GM23248 (cell line): ENCODE measurements at regions not wholly inside any gene's neighbourhood (a gene's known extent, or its start where the extent isn't known, plus 50 kb on each side); places are given as distances from the start of the nearest gene placed in this dataset.

Source experiments
- DNase-seq: peaks from one replicate; pipeline ENCODE4 v3.0.0-alpha.2; 2015
- H2AFZ ChIP-seq: fragments of 200-600 bp; sonication (generic); 2 replicates; pipeline ENCODE4 v1.6.1; 2016; ENCODE audit warnings: antibody characterized with exemption
- H3F3A ChIP-seq: fragments of 200-600 bp; sonication (generic); 2 replicates; pipeline ENCODE4 v1.6.1; 2016; ENCODE audit warnings: mild to moderate bottlenecking, antibody characterized with exemption, mixed run types; ENCODE audit not compliant: insufficient read depth
- H3K27ac ChIP-seq: fragments of 200-600 bp; sonication (generic); 2 replicates; pipeline ENCODE4 v1.5.1; 2016; ENCODE audit warnings: mild to moderate bottlenecking
- H3K27me3 ChIP-seq: fragments of 200-600 bp; sonication (generic); replicated peaks from 2 replicates; pipeline ENCODE4 v1.6.1; 2016; ENCODE audit warnings: mild to moderate bottlenecking; ENCODE audit not compliant: insufficient read depth
- H3K36me3 ChIP-seq: fragments of 200-600 bp; sonication (generic); 2 replicates; pipeline ENCODE4 v1.6.1; 2016; ENCODE audit warnings: low read depth, mild to moderate bottlenecking
- H3K4me1 ChIP-seq: fragments of 200-600 bp; sonication (generic); 2 replicates; pipeline ENCODE4 v1.6.1; 2016; ENCODE audit warnings: mild to moderate bottlenecking; ENCODE audit not compliant: insufficient read depth
- H3K4me2 ChIP-seq: fragments of 200-600 bp; sonication (generic); one replicate; pipeline ENCODE4 v1.6.1; 2016; ENCODE audit warnings: mild to moderate bottlenecking; ENCODE audit not compliant: unreplicated experiment
- H3K4me3 ChIP-seq: fragments of 200-600 bp; sonication (generic); 2 replicates; pipeline ENCODE4 v1.5.1; 2016; ENCODE audit warnings: mild to moderate bottlenecking
- H3K79me2 ChIP-seq: fragments of 200-600 bp; sonication (generic); 2 replicates; pipeline ENCODE4 v1.6.1; 2016; ENCODE audit warnings: mild to moderate bottlenecking; ENCODE audit not compliant: insufficient read depth
- H3K9ac ChIP-seq: fragments of 200-600 bp; sonication (generic); 2 replicates; pipeline ENCODE4 v1.6.1; 2016; ENCODE audit warnings: mild to moderate bottlenecking
- H3K9me2 ChIP-seq: fragments of 200-600 bp; sonication (generic); 2 replicates; pipeline ENCODE4 v1.6.1; 2016; ENCODE audit warnings: mixed run types, mild to moderate bottlenecking, moderate library complexity; ENCODE audit not compliant: insufficient read depth
- H3K9me3 ChIP-seq: fragments of 200-600 bp; sonication (generic); one replicate; pipeline ENCODE4 v1.6.1; 2017; ENCODE audit warnings: low read depth
- H4K20me1 ChIP-seq: fragments of 200-600 bp; sonication (generic); 2 replicates; pipeline ENCODE4 v1.6.0; 2016; ENCODE audit not compliant: insufficient read depth
- EZH2 ChIP-seq: fragments of 200-600 bp; sonication (generic); IDR thresholded peaks from 2 replicates; pipeline ENCODE4 v1.6.1; 2018; ENCODE audit warnings: antibody characterized with exemption, mild to moderate bottlenecking; ENCODE audit not compliant: insufficient read depth, poor library complexity, severe bottlenecking
- EZH2phosphoT487 ChIP-seq: fragments of 200-600 bp; sonication (generic); IDR thresholded peaks from 2 replicates; pipeline ENCODE4 v1.6.1; 2018; ENCODE audit warnings: antibody characterized with exemption, moderate library complexity, mild to moderate bottlenecking, low read depth; ENCODE audit not compliant: insufficient read depth
- WGBS, 2 experiments: methylation state at CpG; one replicate each; pipeline ENCODE4 v1.1.6; 2015 to 2017; ENCODE audit warnings: low lambda C conversion rate in 2 of 2, low coverage in 1 of 2; ENCODE audit errors: missing lambda C conversion rate in 2 of 2; 5-methylcytosine and 5-hydroxymethylcytosine counted together
- in situ Hi-C: fragments of 300-500 bp; cut with MboI; formaldehyde crosslinking; loops from 2 replicates; pipeline ENCODE4 v1.15.0; 2020

GRCh38 chr2:16604236-16604635 is 61.4 kb downstream of the CYRIA start:
- Histone ChIP-seq H3K4me3 (no peak overlapping the region), H3K4me1 (no peaks in the 10 kb centered on the region), H3F3A (no peaks in the 10 kb centered on the region), H3K27me3 (no peaks in the 10 kb centered on the region), H3K79me2 (no peaks in the 10 kb centered on the region), H2AFZ (no peak overlapping the region), H3K4me2 (no peak overlapping the region), H3K36me3 (no peaks in the 10 kb centered on the region), H4K20me1 (no peaks in the 10 kb centered on the region), H3K9me2 (no peaks in the 10 kb centered on the region), H3K27ac (no peak overlapping the region), H3K9ac (no peak overlapping the region), H3K9me3 (no peaks in the 10 kb centered on the region)
- in situ Hi-C loops: no loop called here
- DNase-seq: no peak
- TF ChIP-seq EZH2 (no peak), EZH2phosphoT487 (no peak)
- WGBS, 2 experiments: 50 to 67% methylated on average over 4 of the region's 4 CpGs

- no peak overlapping the region for H3K4me2 ChIP-seq
- no peak overlapping the region for H3K9ac ChIP-seq
- in situ Hi-C loops: no loop called here
- no peak overlapping the region for H3K4me3 ChIP-seq
- TF ChIP-seq EZH2 (no peak), EZH2phosphoT487 (no peak)
- DNase-seq: no peak
- H3K36me3 ChIP-seq: no peaks in the 10 kb centered on the region
- H3K79me2 ChIP-seq: no peaks in the 10 kb centered on the region
- H3K27me3 ChIP-seq: no peaks in the 10 kb centered on the region
- H3F3A ChIP-seq: no peaks in the 10 kb centered on the region
- no peak overlapping the region for H2AFZ ChIP-seq
- no peaks in the 10 kb centered on the region for H3K4me1 ChIP-seq
- H3K9me3 ChIP-seq: no peaks in the 10 kb centered on the region
- 32 to 45% methylated on average over 3 of the region's 3 CpGs for WGBS, 2 experiments
- H3K27ac ChIP-seq: no peak overlapping the region
- no peaks in the 10 kb centered on the region for H4K20me1 ChIP-seq
- H3K9me2 ChIP-seq: no peaks in the 10 kb centered on the region
Measured at GRCh38 chr2:16591370-16591933, 74.2 kb downstream of the CYRIA start.

- H3F3A ChIP-seq: no peaks in the 10 kb centered on the region
- H3K79me2 ChIP-seq: no peaks in the 10 kb centered on the region
- H3K27ac ChIP-seq: no peak overlapping the region
- H3K9ac ChIP-seq: no peak overlapping the region
- H3K9me2 ChIP-seq: no peaks in the 10 kb centered on the region
- 29 to 31% methylated on average over 3 of the region's 3 CpGs for WGBS, 2 experiments
- H3K27me3 ChIP-seq: no peaks in the 10 kb centered on the region
- in situ Hi-C loops: no loop called here
- no peak for DNase-seq
- TF ChIP-seq EZH2 (no peak), EZH2phosphoT487 (no peak)
- H3K4me3 ChIP-seq: no peak overlapping the region
- no peaks in the 10 kb centered on the region for H3K36me3 ChIP-seq
- no peaks in the 10 kb centered on the region for H4K20me1 ChIP-seq
- H2AFZ ChIP-seq: no peak overlapping the region
- no peak overlapping the region for H3K4me2 ChIP-seq
- no peaks in the 10 kb centered on the region for H3K4me1 ChIP-seq
- H3K9me3 ChIP-seq: no peaks in the 10 kb centered on the region
Measured at GRCh38 chr2:16589465-16589864, 76.2 kb downstream of the CYRIA start.

GRCh38 chr2:16588565-16588964 is 77.1 kb downstream of the CYRIA start:
- TF ChIP-seq EZH2phosphoT487: no peak
- TF ChIP-seq EZH2: no peak
- no peaks in the 10 kb centered on the region for H3F3A ChIP-seq
- WGBS, 2 experiments: 28 to 30% methylated on average over 3 of the region's 3 CpGs
- no peak overlapping the region for H3K4me3 ChIP-seq
- no peaks in the 10 kb centered on the region for H3K9me2 ChIP-seq
- no peaks in the 10 kb centered on the region for H4K20me1 ChIP-seq
- no peaks in the 10 kb centered on the region for H3K36me3 ChIP-seq
- H3K9ac ChIP-seq: no peak overlapping the region
- no peaks in the 10 kb centered on the region for H3K9me3 ChIP-seq
- in situ Hi-C loops: no loop called here
- no peak for DNase-seq
- no peak overlapping the region for H3K4me2 ChIP-seq
- no peaks in the 10 kb centered on the region for H3K4me1 ChIP-seq
- no peaks in the 10 kb centered on the region for H3K27me3 ChIP-seq
- no peak overlapping the region for H3K27ac ChIP-seq
- H3K79me2 ChIP-seq: no peaks in the 10 kb centered on the region
- H2AFZ ChIP-seq: no peak overlapping the region

GRCh38 chr2:16587601-16588000 is 78.0 kb downstream of the CYRIA start:
- TF ChIP-seq EZH2: no peak
- TF ChIP-seq EZH2phosphoT487: no peak
- Histone ChIP-seq H3K9me2 (no peaks in the 10 kb centered on the region), H3K4me2 (no peak overlapping the region), H3K4me3 (no peak overlapping the region), H4K20me1 (no peaks in the 10 kb centered on the region), H3K79me2 (no peaks in the 10 kb centered on the region), H3K9me3 (no peaks in the 10 kb centered on the region), H3K27me3 (no peaks in the 10 kb centered on the region), H3K9ac (no peak overlapping the region), H3K36me3 (no peaks in the 10 kb centered on the region), H2AFZ (no peak overlapping the region), H3K4me1 (no peaks in the 10 kb centered on the region), H3F3A (no peaks in the 10 kb centered on the region), H3K27ac (no peak overlapping the region)
- in situ Hi-C loops: no loop called here
- WGBS, 2 experiments: 19 to 21% methylated on average over 4 of the region's 4 CpGs
- DNase-seq: no peak
